Keratinocyte (primary cell): ENCODE measurements at regions not wholly inside any gene's neighbourhood (a gene's known extent, or its start where the extent isn't known, plus 50 kb on each side); places are given as distances from the start of the nearest gene placed in this dataset.

Source experiments
- EZH2 ChIP-seq: IDR thresholded peaks from one replicate; pipeline ENCODE4 v1.6.1; 2012; ENCODE audit warnings: inconsistent platforms, mild to moderate bottlenecking, low read length, moderate library complexity
- TF ChIP-seq, protein P1 (sequence below), 3 experiments: IDR thresholded peaks in 1 of 3; conservative IDR thresholded peaks in 1 of 3; optimal IDR thresholded peaks in 1 of 3; 2 replicates in 2 of 3; 3 replicates in 1 of 3; pipeline versions ENCODE3 to v1.5.1; 2011; ENCODE audit warnings: low read length in 3 of 3, mild to moderate bottlenecking in 3 of 3, moderate library complexity in 2 of 3, control low read depth in 1 of 3, inconsistent platforms in 1 of 3; ENCODE audit not compliant: insufficient read depth in 2 of 3; ENCODE audit errors: extremely low read depth in 1 of 3

DNA sequence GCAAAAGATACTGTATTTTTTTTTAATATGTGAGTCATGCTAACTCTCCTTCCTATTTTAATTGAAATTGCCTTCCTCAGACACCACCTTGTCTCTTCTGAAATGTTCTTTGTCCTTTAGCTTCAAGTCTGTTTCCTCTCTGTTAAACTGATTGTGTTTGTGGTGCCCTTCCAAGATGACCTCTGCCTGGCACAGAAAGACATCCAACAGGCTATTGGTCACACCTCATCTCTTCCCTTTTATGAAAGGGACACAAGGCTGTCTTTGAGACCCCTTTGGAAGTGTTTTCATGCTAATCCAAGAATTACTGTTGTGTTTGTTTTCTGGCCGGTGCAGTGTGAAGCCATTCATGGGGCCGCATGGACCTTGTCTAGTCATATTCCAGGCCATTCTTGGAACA lies 94.0 kb upstream of the PIK3C3 start:
- TF ChIP-seq, protein P1, sequence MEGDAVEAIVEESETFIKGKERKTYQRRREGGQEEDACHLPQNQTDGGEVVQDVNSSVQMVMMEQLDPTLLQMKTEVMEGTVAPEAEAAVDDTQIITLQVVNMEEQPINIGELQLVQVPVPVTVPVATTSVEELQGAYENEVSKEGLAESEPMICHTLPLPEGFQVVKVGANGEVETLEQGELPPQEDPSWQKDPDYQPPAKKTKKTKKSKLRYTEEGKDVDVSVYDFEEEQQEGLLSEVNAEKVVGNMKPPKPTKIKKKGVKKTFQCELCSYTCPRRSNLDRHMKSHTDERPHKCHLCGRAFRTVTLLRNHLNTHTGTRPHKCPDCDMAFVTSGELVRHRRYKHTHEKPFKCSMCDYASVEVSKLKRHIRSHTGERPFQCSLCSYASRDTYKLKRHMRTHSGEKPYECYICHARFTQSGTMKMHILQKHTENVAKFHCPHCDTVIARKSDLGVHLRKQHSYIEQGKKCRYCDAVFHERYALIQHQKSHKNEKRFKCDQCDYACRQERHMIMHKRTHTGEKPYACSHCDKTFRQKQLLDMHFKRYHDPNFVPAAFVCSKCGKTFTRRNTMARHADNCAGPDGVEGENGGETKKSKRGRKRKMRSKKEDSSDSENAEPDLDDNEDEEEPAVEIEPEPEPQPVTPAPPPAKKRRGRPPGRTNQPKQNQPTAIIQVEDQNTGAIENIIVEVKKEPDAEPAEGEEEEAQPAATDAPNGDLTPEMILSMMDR (optimal IDR thresholded peaks at IDR 0.05 in 1 of 3, IDR thresholded peaks at IDR 0.05 in 1 of 3, conservative IDR thresholded peaks at IDR 0.05 in 1 of 3; ENCODE audit: extremely low read depth in 1 of 3, insufficient read depth in 2 of 3, low read length in 3 of 3): no peak
- TF ChIP-seq EZH2: no peak
